ENCODE measurements at regions not wholly inside any gene's neighbourhood (a gene's known extent, or its start where the extent isn't known, plus 50 kb on each side); places are given as distances from the start of the nearest gene placed in this dataset.
"Not testable (repeated sequence)": the region's sequence is repeated elsewhere in the genome, so short reads cannot be mapped to it uniquely, and the experiment has no call there.

DNA sequence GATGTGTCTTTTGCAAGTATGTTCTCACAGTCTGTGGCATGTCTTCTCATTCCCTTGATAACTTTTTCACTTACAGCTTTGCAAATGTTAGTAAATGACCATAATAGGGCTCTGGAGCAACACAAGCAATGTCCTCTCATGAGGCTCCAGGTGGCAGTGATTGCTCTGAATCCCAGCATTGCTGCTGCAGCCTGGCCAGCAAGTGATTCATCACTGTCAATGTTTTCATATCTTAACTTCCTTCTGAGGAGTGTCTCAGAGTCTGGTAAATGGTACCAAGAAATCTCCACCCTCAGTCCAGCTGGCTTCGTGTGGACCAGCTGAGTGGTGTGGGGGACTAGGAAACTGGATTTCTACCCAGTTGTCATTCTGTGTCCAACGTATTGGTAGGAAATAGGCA lies 139.6 kb downstream of the MYLK4 start:
- no peaks in the 10 kb centered on the region for H3K36me3 Mint-ChIP-seq
- H3K9me3 Mint-ChIP-seq, result no peaks in the 10 kb centered on the region
- H3K4me3 Mint-ChIP-seq, result no peak overlapping the region
- H3K27me3 Mint-ChIP-seq, result peaks cover 5% of the 10 kb centered on the region
- H3K27ac Mint-ChIP-seq, result no peak overlapping the region
- H3K4me1 Mint-ChIP-seq, result no peaks in the 10 kb centered on the region

DNA sequence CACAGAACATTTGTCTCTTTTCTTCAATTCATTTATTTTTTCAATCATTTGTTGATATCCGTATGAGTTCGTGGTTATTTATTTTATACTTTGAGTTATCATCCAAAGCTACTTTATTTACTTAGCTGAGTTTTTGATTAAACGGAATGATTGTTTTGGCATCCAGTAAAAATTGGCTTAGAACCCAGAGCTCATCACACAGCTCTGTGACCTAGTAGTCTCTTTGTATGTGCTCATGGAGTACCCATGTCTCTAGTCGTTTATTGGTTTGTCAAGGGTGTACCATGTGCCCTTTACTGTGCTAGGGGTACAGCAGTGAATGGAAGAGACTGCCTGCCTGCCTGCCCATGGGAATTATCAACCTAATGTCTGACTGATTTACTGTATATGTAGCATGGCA lies 142.2 kb downstream of the MYLK4 start:
- H3K9me3 Mint-ChIP-seq, result no peaks in the 10 kb centered on the region
- no peaks in the 10 kb centered on the region for H3K36me3 Mint-ChIP-seq
- peaks cover 2% of the 10 kb centered on the region for H3K27me3 Mint-ChIP-seq
- H3K4me3 Mint-ChIP-seq, result no peak overlapping the region
- no peak overlapping the region for H3K27ac Mint-ChIP-seq
- H3K4me1 Mint-ChIP-seq, result no peaks in the 10 kb centered on the region

DNA sequence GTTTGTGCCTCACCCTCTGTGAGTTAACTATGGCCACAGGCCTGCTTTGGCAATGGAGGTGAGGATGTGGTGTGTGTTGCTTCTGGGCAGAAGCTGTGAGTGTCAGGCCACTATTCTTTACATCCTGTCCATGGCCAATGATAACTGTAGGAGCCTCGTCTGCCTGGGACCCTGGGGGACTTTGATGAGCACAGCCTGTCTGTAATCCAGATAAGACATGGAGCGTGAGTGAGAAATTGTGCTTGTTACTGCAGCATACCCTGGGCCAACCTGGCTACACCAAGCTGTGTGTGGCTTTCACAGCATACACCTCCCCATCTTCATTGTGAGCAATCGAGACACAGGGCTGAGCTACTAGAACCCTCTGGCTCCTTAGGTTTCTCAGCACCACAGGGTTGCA lies 150.4 kb downstream of the MYLK4 start:
- no peaks in the 10 kb centered on the region for H3K36me3 Mint-ChIP-seq
- no peak overlapping the region for H3K4me3 Mint-ChIP-seq
- H3K27ac Mint-ChIP-seq, result no peak overlapping the region
- no peaks in the 10 kb centered on the region for H3K9me3 Mint-ChIP-seq
- H3K27me3 Mint-ChIP-seq, result peaks cover 9% of the 10 kb centered on the region
- H3K4me1 Mint-ChIP-seq, result no peaks in the 10 kb centered on the region

DNA sequence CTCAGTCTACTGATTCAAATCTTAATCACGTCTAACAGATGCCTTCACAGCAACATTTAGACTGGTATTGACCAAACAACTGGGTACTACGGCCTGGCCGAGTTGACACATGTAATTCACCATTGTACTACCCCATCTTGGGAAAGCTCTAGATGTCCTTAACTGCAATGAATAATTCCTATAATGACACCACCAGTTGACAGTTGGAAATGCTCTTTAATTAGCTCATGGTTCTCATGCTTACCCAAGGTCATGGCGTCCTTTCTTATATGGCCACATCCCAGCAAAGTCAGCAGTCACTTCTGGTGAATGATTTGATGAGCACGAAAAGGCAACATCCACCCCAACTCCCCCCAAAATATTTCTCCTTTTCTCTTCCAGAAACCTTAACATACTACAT lies 150.9 kb downstream of the MYLK4 start:
- Mint-ChIP-seq H3K4me3 (no peak overlapping the region), H3K36me3 (no peaks in the 10 kb centered on the region), H3K4me1 (no peaks in the 10 kb centered on the region), H3K9me3 (no peaks in the 10 kb centered on the region), H3K27ac (no peak overlapping the region), H3K27me3 (peaks cover 9% of the 10 kb centered on the region)

DNA sequence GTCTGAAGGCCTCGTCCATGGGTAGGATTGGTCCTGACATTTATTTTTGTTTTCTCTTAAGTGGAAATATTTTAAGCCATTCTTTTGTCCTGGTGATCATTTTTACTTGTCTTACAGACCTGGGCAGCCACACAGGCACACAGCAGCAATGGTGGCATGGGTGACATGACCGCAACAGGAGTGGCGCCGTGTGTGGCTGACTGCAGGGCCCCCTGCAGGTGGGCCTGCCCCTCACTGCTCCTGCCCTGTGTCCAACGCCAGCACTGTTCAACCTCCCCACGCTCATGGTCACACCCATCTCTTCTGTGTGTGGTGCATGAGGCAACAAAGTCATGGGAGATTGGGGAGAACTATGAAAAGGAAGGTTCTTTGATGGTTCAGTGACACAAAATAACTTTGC lies 151.9 kb downstream of the MYLK4 start:
- no peaks in the 10 kb centered on the region for H3K4me1 Mint-ChIP-seq
- no peak overlapping the region for H3K27ac Mint-ChIP-seq
- no peaks in the 10 kb centered on the region for H3K9me3 Mint-ChIP-seq
- no peak overlapping the region for H3K4me3 Mint-ChIP-seq
- no peaks in the 10 kb centered on the region for H3K36me3 Mint-ChIP-seq
- H3K27me3 Mint-ChIP-seq, result peaks cover 9% of the 10 kb centered on the region

DNA sequence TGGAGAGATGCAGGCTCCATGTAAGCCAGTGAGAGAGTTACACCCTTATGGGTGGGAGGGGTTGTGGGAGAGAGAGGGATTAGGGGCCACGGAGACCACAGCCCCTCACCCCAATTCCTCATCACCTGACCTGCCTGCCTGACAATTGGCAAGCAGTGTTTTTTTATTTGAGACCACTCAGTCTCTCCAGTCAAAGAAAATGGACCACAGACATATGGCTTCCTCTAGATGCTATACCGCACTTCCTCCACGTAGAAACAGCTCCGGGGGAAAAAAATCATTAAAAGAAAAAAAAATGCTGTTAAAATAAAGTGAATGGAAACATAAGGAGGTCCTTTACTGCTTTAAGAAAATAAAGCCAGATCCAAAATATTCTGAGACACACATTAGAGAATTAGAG lies 152.7 kb downstream of the MYLK4 start:
- H3K36me3 Mint-ChIP-seq, result no peaks in the 10 kb centered on the region
- H3K27me3 Mint-ChIP-seq, result peaks cover 6% of the 10 kb centered on the region
- H3K9me3 Mint-ChIP-seq, result no peaks in the 10 kb centered on the region
- H3K4me1 Mint-ChIP-seq, result no peaks in the 10 kb centered on the region
- H3K27ac Mint-ChIP-seq, result no peak overlapping the region
- H3K4me3 Mint-ChIP-seq, result no peak overlapping the region

DNA sequence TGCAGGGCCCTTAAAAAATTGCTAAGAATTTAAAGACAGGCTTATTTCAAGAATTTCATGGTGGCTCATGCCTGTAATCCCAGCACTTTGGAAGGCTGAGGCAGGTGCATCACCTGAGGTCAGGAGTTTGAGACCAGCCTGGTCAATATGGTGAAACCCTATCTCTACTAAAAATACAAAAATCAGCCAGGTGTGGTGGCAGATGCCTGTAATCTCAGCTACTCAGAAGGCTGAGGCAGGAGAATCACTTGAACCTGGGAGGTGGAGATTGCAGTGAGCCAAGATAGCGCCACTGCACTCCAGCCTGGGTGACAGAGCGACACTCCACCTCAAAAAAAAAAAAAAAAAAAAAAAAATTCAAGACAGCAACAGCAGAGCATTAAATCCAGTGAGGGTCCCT lies 153.3 kb downstream of the MYLK4 start:
- H3K9me3 Mint-ChIP-seq, H3K4me3 Mint-ChIP-seq, H3K36me3 Mint-ChIP-seq, H3K27me3 Mint-ChIP-seq, H3K27ac Mint-ChIP-seq, H3K4me1 Mint-ChIP-seq: not testable (repeated sequence)

DNA sequence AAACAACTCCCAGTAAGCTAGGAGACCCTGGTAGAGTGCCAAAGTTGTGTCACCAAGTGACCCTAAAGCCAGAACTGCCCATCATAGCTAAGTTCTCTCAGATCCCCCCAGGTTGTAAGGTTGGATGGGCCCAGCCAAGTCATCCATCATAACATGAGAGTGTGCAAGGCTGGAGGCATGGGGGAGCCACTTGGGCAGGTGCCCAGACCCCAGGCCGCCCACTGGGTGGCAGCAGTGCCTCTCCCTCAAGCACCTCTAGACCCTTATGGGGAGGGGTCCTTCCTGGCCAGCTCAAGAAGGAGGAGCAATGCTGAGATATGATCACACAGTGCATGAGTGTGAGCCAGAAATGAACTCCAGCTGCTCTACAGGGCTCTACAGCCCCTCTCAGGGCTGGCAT lies 154.5 kb downstream of the MYLK4 start:
- no peaks in the 10 kb centered on the region for H3K9me3 Mint-ChIP-seq
- no peaks in the 10 kb centered on the region for H3K4me1 Mint-ChIP-seq
- H3K4me3 Mint-ChIP-seq, result no peak overlapping the region
- H3K27me3 Mint-ChIP-seq, result peaks cover 6% of the 10 kb centered on the region
- no peaks in the 10 kb centered on the region for H3K36me3 Mint-ChIP-seq
- no peak overlapping the region for H3K27ac Mint-ChIP-seq

DNA sequence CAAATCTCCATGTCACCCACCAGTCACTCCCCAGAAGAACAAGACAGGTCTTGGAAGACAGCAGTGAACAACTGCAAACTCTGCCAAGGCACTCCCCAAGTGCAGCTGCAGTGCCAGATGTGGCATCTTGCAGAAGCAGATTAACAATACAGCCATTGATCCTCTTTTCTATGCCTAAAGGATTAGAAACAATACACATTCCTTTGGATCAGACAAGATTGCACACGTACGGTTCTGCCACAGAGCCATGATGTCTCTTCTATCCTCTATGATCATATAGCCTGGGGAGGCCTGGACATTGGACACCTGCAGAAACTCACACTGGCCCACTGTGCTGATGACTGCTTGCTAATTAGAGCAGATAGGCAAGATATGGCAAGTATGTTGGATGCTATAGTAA lies 155.9 kb downstream of the MYLK4 start:
- Mint-ChIP-seq H3K36me3 (no peaks in the 10 kb centered on the region), H3K27ac (no peak overlapping the region), H3K4me3 (no peak overlapping the region), H3K27me3 (peaks cover 12% of the 10 kb centered on the region), H3K9me3 (no peaks in the 10 kb centered on the region), H3K4me1 (no peaks in the 10 kb centered on the region)

DNA sequence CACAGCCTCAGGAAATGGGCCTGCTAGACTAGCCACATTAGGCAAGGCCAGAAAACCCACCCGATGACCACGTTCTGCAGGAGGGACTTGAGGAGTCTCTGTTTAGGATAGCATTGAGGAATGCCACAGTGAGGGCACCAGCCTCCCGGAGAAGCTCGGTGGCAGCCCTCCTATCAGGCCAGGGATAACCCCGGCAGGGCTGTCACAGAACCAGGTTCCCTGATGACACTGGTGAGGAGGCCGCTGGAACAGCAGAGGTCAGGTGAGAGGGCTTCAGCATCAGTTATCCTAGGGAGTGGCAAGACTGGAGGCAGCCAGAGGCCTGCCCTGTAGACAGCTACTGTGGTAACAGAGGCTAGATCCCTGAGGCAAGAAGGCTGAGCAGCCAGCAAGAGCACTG lies 157.6 kb downstream of the MYLK4 start:
- Mint-ChIP-seq H3K27me3 (peaks cover 18% of the 10 kb centered on the region), H3K9me3 (no peaks in the 10 kb centered on the region), H3K4me1 (no peaks in the 10 kb centered on the region), H3K27ac (no peak overlapping the region), H3K4me3 (no peak overlapping the region), H3K36me3 (no peaks in the 10 kb centered on the region)

DNA sequence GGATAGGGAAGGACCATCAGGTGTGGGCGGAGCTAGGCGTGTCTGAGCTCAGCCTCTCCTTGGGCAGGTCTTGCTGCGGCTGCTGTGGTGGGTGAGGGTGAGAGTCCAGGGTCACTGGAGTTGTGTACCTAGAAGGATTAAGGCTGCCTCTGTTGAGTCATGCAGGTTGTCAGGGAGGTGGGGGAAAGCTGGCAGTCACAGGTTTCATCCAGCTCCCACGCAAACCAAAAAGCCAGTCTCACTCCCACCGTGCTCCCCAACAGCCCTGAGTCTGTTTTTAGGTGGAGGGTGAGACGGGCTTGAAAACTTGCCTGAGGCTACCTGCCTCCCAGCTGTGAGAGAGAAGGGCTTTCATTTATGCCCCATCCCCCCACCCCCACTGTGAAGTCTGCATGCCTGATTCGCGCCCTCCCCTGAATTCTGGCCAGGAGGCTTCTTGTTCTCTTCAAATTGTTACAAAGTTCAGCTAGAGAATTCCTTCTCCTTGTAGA lies 161.5 kb downstream of the MYLK4 start:
- Mint-ChIP-seq H3K36me3 (no peaks in the 10 kb centered on the region), H3K27ac (no peak overlapping the region), H3K9me3 (peaks cover 7% of the 10 kb centered on the region), H3K27me3 (peaks cover 17% of the 10 kb centered on the region), H3K4me3 (no peak overlapping the region), H3K4me1 (no peaks in the 10 kb centered on the region)

DNA sequence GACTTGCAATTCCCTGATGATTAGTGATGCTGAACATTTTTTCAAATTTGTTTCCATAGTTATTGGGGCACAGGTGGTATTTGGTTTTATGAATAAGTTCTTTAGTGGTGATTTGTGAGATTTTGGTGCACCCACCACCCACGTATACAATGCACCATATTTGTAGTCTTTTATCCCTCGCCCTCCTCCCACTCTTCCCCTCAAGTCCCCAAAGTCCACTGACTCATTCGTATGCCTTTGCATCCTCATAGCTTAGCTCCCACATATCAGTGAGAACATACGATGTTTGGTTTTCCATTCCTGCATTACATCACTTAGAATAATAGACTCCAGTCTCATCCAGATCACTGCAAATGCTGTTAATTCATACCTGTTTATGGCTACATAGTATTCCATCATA lies 167.3 kb downstream of the MYLK4 start:
- Mint-ChIP-seq H3K27me3 (peaks cover 12% of the 10 kb centered on the region), H3K4me3 (no peak overlapping the region), H3K27ac (no peak overlapping the region), H3K36me3 (no peaks in the 10 kb centered on the region), H3K9me3 (peaks cover 7% of the 10 kb centered on the region), H3K4me1 (no peaks in the 10 kb centered on the region)

DNA sequence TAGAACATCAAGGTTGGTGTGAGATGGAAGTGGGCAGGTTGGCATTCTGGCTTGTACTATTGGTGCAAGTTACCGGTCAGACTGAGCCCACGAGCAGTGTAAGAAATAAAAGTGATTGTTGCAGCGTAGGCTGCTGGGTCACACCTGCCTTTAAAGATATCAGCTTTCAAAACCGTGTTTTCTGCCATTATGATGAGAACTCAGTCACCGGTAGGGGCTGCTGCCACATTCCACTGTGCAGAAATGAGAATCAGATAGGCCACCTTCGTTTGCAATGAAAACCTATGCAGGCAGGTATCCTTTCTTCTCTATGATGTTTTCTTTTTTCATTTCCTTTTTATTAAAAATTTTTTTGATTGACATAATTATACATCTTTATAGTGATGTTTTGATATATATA lies 168.5 kb downstream of the MYLK4 start:
- no peak overlapping the region for H3K27ac Mint-ChIP-seq
- peaks cover 7% of the 10 kb centered on the region for H3K9me3 Mint-ChIP-seq
- peaks cover 8% of the 10 kb centered on the region for H3K27me3 Mint-ChIP-seq
- H3K36me3 Mint-ChIP-seq, result no peaks in the 10 kb centered on the region
- H3K4me3 Mint-ChIP-seq, result no peak overlapping the region
- H3K4me1 Mint-ChIP-seq, result no peaks in the 10 kb centered on the region

DNA sequence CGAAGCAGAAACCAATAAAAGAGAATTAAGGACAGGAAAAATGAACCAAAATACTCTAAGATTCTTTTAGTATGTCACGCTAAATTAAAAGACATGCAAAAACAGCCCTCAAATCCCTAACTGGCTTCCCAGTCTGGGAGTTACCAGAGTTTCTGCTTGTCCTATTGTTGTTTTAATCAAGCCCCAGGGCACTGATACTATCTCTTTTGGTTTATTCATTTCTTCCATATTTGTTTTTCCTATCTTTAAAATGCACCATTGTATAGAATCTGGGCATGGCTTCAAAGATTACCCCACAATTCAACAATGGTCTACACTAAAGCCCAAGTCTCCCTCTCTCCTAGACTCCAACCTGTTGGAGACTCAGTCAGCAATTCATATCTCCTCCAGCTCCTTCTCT lies 169.1 kb downstream of the MYLK4 start:
- Mint-ChIP-seq H3K9me3 (peaks cover 7% of the 10 kb centered on the region), H3K27ac (no peak overlapping the region), H3K4me1 (no peaks in the 10 kb centered on the region), H3K36me3 (no peaks in the 10 kb centered on the region), H3K27me3 (peaks cover 10% of the 10 kb centered on the region), H3K4me3 (no peak overlapping the region)

DNA sequence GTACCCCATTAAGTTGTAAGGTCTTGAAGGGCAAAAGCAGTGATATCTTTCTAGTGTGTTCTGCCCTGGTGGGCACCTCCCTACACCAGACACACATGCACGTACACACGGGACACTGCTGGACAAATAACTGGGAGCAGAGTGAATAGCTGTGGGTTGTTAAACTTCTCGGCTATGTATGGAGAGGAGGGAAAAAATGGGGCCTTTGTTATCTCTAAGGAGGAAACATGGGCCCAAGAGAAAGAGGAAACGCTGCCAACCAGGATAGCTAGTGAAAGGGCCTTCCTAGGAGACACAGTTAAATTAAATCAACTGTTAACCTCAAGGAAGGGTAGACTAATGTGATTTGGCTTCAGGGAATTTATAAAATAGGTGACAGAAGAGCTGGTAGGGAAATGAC lies 169.7 kb downstream of the MYLK4 start:
- H3K27ac Mint-ChIP-seq, result no peak overlapping the region
- peaks cover 7% of the 10 kb centered on the region for H3K27me3 Mint-ChIP-seq

DNA sequence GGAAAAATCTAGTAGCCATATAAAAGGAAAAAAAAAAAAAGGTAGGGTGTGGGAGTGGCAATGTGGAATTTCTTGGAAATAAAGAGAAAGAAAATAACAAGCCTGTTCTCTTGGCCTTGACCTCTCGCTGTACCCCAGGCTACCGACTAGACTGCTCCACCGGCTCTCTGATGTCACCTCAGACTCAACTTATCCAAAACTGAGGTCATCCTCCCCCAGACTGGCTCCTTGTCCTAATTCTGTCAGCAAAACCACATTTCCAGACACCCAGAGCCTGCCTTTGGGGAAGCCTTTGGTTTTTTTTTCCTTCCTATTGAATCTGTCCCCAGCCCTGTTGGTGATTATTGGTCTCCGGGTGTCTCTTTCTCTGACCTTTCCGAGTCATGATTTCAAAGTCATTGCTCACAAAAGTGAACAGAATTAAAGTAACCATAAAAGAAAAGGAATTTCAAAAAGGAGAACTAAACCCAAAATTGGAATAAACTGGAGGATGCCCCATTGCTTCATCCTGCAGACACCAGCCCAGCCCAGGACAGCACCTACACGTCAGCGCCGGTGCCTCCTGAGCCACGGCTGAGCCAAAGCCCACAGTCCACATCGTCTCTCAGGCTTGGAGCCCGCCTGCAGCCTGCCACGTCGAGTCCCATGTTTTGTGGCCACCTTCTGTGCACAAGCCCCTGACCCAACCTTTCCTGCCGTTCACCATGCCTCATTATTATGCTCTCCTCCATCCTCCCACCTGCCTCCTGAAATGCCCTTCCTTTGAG lies 170.7 kb downstream of the MYLK4 start:
- Mint-ChIP-seq H3K27me3 (peaks cover 8% of the 10 kb centered on the region), H3K9me3 (peaks cover 5% of the 10 kb centered on the region), H3K36me3 (no peaks in the 10 kb centered on the region), H3K4me1 (no peaks in the 10 kb centered on the region), H3K27ac (no peak overlapping the region), H3K4me3 (no peak overlapping the region)

More for the DNA sequence above, 169.7 kb downstream of the MYLK4 start:
- Mint-ChIP-seq H3K4me1 (no peaks in the 10 kb centered on the region), H3K9me3 (peaks cover under 1% of the 10 kb centered on the region), H3K4me3 (no peak overlapping the region), H3K36me3 (no peaks in the 10 kb centered on the region)

DNA sequence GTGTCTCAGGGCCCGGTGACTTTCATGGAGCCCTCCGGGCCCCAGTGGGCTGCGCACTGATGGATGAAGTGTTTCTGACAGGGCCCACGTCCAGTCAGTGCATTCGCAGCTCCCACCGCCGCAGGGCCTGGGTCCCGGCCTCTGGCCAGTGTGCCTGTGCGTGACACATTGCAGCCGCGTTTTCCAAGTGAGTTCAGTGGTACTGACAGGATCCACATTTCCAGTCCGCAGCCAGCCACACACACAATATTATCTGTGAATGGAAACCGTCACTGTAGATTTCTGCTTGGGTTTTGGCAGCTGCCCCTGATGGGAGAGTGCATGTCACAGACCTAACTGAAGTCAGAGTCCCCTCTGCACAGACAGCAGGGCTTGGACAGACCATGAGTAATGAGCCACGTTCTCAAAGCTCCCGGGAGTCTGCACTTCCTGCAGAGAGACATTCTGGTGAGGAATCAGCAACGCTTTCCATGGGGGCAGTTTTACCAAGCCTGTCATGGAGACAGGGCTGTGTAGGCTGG lies 171.4 kb downstream of the MYLK4 start:
- Mint-ChIP-seq H3K27ac (no peak overlapping the region), H3K9me3 (peaks cover 12% of the 10 kb centered on the region), H3K4me1 (no peaks in the 10 kb centered on the region), H3K27me3 (peaks cover 8% of the 10 kb centered on the region), H3K36me3 (no peaks in the 10 kb centered on the region), H3K4me3 (no peak overlapping the region)

Measured in activated naive CD4-positive, alpha-beta T cell treated with anti-CD3 and anti-CD28 coated beads, Interleukin-2, amount 50 U/mL, for 24 hours (primary cell).